Endodermal cell (in vitro differentiated cells): ENCODE measurements at regions not wholly inside any gene's neighbourhood (a gene's known extent, or its start where the extent isn't known, plus 50 kb on each side); places are given as distances from the start of the nearest gene placed in this dataset.

ENCODE experiments used
- DNase-seq: peaks from one replicate; pipeline ENCODE4 v3.0.0-alpha.2; 2017
- H3K27ac ChIP-seq: 2 replicates; pipeline ENCODE4 v1.5.1; 2013; ENCODE audit warnings: mild to moderate bottlenecking, low read depth, low read length, moderate library complexity
- H3K27me3 ChIP-seq: 2 replicates; pipeline ENCODE4 v1.6.1; 2013; ENCODE audit warnings: mild to moderate bottlenecking, low read length, moderate library complexity; ENCODE audit not compliant: insufficient read depth, control insufficient read depth, poor library complexity, severe bottlenecking
- H3K36me3 ChIP-seq: 2 replicates; pipeline ENCODE4 v1.7.0; 2013; ENCODE audit warnings: mild to moderate bottlenecking, low read length, moderate library complexity; ENCODE audit not compliant: control insufficient read depth, insufficient read depth
- H3K4me1 ChIP-seq: one replicate; pipeline ENCODE4 v1.7.0; 2013; ENCODE audit warnings: low read length; ENCODE audit not compliant: control insufficient read depth, insufficient read depth
- H3K4me3 ChIP-seq: 2 replicates; pipeline ENCODE4 v1.5.1; 2013; ENCODE audit warnings: mild to moderate bottlenecking, low read length, moderate library complexity
- H3K9ac ChIP-seq: 2 replicates; pipeline ENCODE4 v1.6.1; 2013; ENCODE audit warnings: mild to moderate bottlenecking, low read length, moderate library complexity; ENCODE audit not compliant: poor library complexity, severe bottlenecking; ENCODE audit errors: extremely low read depth
- H3K9me3 ChIP-seq: 2 replicates; pipeline ENCODE4 v1.6.1; 2013; ENCODE audit warnings: mild to moderate bottlenecking, low read length, moderate library complexity; ENCODE audit not compliant: control insufficient read depth
- H3K27ac Mint-ChIP-seq: 2 replicates; pipeline ENCODE4 v1.8.0; 2020; ENCODE audit warnings: mixed read lengths
- H3K27me3 Mint-ChIP-seq: 2 replicates; pipeline ENCODE4 v1.8.0; 2021; ENCODE audit warnings: mild to moderate bottlenecking, mixed read lengths; ENCODE audit not compliant: insufficient read depth
- H3K36me3 Mint-ChIP-seq: 2 replicates; pipeline ENCODE4 v1.8.0; 2020; ENCODE audit warnings: low read depth, mixed read lengths
- H3K4me1 Mint-ChIP-seq: 2 replicates; pipeline ENCODE4 v1.8.0; 2020; ENCODE audit warnings: mixed read lengths
- H3K4me3 Mint-ChIP-seq: 2 replicates; pipeline ENCODE4 v1.8.0; 2020; ENCODE audit warnings: mild to moderate bottlenecking, moderate library complexity, mixed read lengths
- H3K9me3 Mint-ChIP-seq: 2 replicates; pipeline ENCODE4 v1.8.0; 2020; ENCODE audit warnings: mild to moderate bottlenecking, mixed read lengths
- CTCF ChIP-seq: fragments of 200-600 bp; sonication (generic); conservative IDR thresholded peaks from 2 replicates; pipeline ENCODE4 v1.5.0; 2021; ENCODE audit warnings: antibody characterized with exemption, mild to moderate bottlenecking
- WGBS, 2 experiments: methylation state at CpG; one replicate each; pipeline versions ENCODE4 v1.1.5 to v1.1.7; 2013; ENCODE audit warnings: missing lambda C conversion rate in 2 of 2, mixed read lengths in 1 of 2; ENCODE audit not compliant: insufficient coverage in 1 of 2, insufficient read length in 1 of 2; 5-methylcytosine and 5-hydroxymethylcytosine counted together

GRCh38 chr7:54881816-54882520 is 123.0 kb upstream of the SEC61G start:
- WGBS, 2 experiments = 80 to 89% methylated on average over 1 to 3 of the region's 3 CpGs

GRCh38 chr7:54882694-54883093 is 123.7 kb upstream of the SEC61G start:
- Histone ChIP-seq H3K27ac (no peak overlapping the region), H3K4me3 (no peak overlapping the region), H3K4me1 (no peaks in the 10 kb centered on the region), H3K9me3 (no peaks in the 10 kb centered on the region), H3K27me3 (peaks cover 2% of the 10 kb centered on the region), H3K9ac (no peak overlapping the region), H3K36me3 (no peaks in the 10 kb centered on the region)
- peaks cover 8% of the 10 kb centered on the region for H3K4me1 Mint-ChIP-seq
- TF ChIP-seq CTCF = no peak
- WGBS, 2 experiments = 89% methylated on average over 1 of the region's 1 CpG; no CpG with 5 or more reads in 1 of the 2 experiments
- no peak for DNase-seq
- H3K4me3 Mint-ChIP-seq = no peak overlapping the region
- H3K9me3 Mint-ChIP-seq = no peaks in the 10 kb centered on the region
- H3K27me3 Mint-ChIP-seq = no peaks in the 10 kb centered on the region
- no peak overlapping the region for H3K27ac Mint-ChIP-seq
- H3K36me3 Mint-ChIP-seq = no peaks in the 10 kb centered on the region

More at GRCh38 chr7:54881816-54882520, 123.0 kb upstream of the SEC61G start:
- Mint-ChIP-seq H3K4me3 (no peak overlapping the region), H3K36me3 (no peaks in the 10 kb centered on the region), H3K27ac (no peak overlapping the region), H3K27me3 (no peaks in the 10 kb centered on the region), H3K4me1 (peaks cover 8% of the 10 kb centered on the region), H3K9me3 (no peaks in the 10 kb centered on the region)
- Histone ChIP-seq H3K4me3 (no peak overlapping the region), H3K9me3 (no peaks in the 10 kb centered on the region), H3K36me3 (no peaks in the 10 kb centered on the region), H3K27me3 (no peaks in the 10 kb centered on the region), H3K27ac (no peak overlapping the region), H3K9ac (no peak overlapping the region), H3K4me1 (no peaks in the 10 kb centered on the region)
- no peak for TF ChIP-seq CTCF
- no peak for DNase-seq

GRCh38 chr7:54883576-54883975 is 124.6 kb upstream of the SEC61G start:
- H3K4me3 Mint-ChIP-seq = no peak overlapping the region
- H3K36me3 Mint-ChIP-seq = no peaks in the 10 kb centered on the region
- no peak overlapping the region for H3K27ac ChIP-seq
- H3K9me3 ChIP-seq = no peaks in the 10 kb centered on the region
- H3K27me3 ChIP-seq = peaks cover 11% of the 10 kb centered on the region
- H3K9ac ChIP-seq = no peak overlapping the region
- H3K36me3 ChIP-seq = no peaks in the 10 kb centered on the region
- TF ChIP-seq CTCF = no peak
- no peak overlapping the region for H3K4me3 ChIP-seq
- peaks cover 12% of the 10 kb centered on the region for H3K4me1 Mint-ChIP-seq
- H3K27me3 Mint-ChIP-seq = peaks cover 8% of the 10 kb centered on the region
- 95 to 100% methylated on average over 1 of the region's 1 CpG for WGBS, 2 experiments
- H3K4me1 ChIP-seq = no peaks in the 10 kb centered on the region
- no peak overlapping the region for H3K27ac Mint-ChIP-seq
- no peaks in the 10 kb centered on the region for H3K9me3 Mint-ChIP-seq
- no peak for DNase-seq
